GM12892 (cell line): ENCODE measurements at regions not wholly inside any gene's neighbourhood (a gene's known extent, or its start where the extent isn't known, plus 50 kb on each side); places are given as distances from the start of the nearest gene placed in this dataset.

Experiments
- POLR2A ChIP-seq: IDR thresholded peaks from 2 replicates; pipeline ENCODE4 v1.6.1; 2011; ENCODE audit warnings: low read depth, low read length, control low read depth
- POLR2AphosphoS5 ChIP-seq: IDR thresholded peaks from 2 replicates; pipeline ENCODE4 v1.6.1; 2011; ENCODE audit warnings: low read depth, low read length, control low read depth
- TAF1 ChIP-seq: IDR thresholded peaks from 2 replicates; pipeline ENCODE4 v1.6.1; 2011; ENCODE audit warnings: low read depth, mild to moderate bottlenecking, control low read depth, low read length, borderline replicate concordance

GRCh38 chr2:147358375-147358774, 486.5 kb upstream of the ACVR2A start:
- TF ChIP-seq TAF1 = no peak
- no peak for TF ChIP-seq POLR2A
- no peak for TF ChIP-seq POLR2AphosphoS5
